Naive thymus-derived CD4-positive, alpha-beta T cell (primary cell): ENCODE measurements at regions not wholly inside any gene's neighbourhood (a gene's known extent, or its start where the extent isn't known, plus 50 kb on each side); places are given as distances from the start of the nearest gene placed in this dataset.

Experiments
- ATAC-seq: fragments of 150-1000 bp; cut with Tn5 transposase; 2 replicates; pipeline ENCODE4 v1.10.0; 2021; ENCODE audit warnings: mild to moderate bottlenecking, moderate library complexity
- CTCF ChIA-PET: fragments of 350-600 bp; sonication (Branson Sonifier 250); formaldehyde crosslinking; loops from one replicate; lab custom pipeline; 2021; ENCODE audit warnings: antibody characterized with exemption; lab: Charles Lee
- POLR2A ChIA-PET: fragments of 350-600 bp; sonication (Branson Sonifier 250); formaldehyde crosslinking; loops from one replicate; lab custom pipeline; 2021; ENCODE audit warnings: antibody characterized with exemption, inconsistent platforms; lab: Charles Lee
- DNase-seq, 9 donors: peaks; one replicate each; pipeline versions ENCODE4 v3.0.0 to v3.0.0-alpha.2; 2020 to 2022; ENCODE audit warnings: mixed read lengths in 1 of 9
- H3K27ac ChIP-seq: one replicate; pipeline ENCODE4 v1.7.0; 2013; ENCODE audit warnings: mild to moderate bottlenecking, low read depth, low read length, moderate library complexity
- H3K27me3 ChIP-seq, 2 donors: one replicate each; pipeline ENCODE4 v1.7.0; 2013; ENCODE audit warnings: low read length in 2 of 2, mild to moderate bottlenecking in 2 of 2, moderate library complexity in 2 of 2; ENCODE audit not compliant: control insufficient read depth in 2 of 2, insufficient read depth in 2 of 2
- H3K36me3 ChIP-seq, 3 experiments: 1 replicate in 2 of 3; 2 replicates in 1 of 3; pipeline ENCODE4 v1.7.0; 2013; ENCODE audit warnings: low read length in 3 of 3, mild to moderate bottlenecking in 3 of 3, moderate library complexity in 1 of 3; ENCODE audit not compliant: insufficient read depth in 3 of 3, control insufficient read depth in 2 of 3
- H3K4me1 ChIP-seq, 2 donors: one replicate each; pipeline ENCODE4 v1.7.0; 2013; ENCODE audit warnings: low read length in 2 of 2, mild to moderate bottlenecking in 2 of 2, moderate library complexity in 1 of 2; ENCODE audit not compliant: control insufficient read depth in 2 of 2, insufficient read depth in 2 of 2
- H3K4me3 ChIP-seq: 2 replicates; pipeline ENCODE4 v1.7.0; 2013; ENCODE audit warnings: mild to moderate bottlenecking, low read length
- H3K9me3 ChIP-seq, 3 experiments: 1 replicate in 2 of 3; 2 replicates in 1 of 3; pipeline ENCODE4 v1.7.0; 2013; ENCODE audit warnings: low read length in 3 of 3; ENCODE audit not compliant: control insufficient read depth in 2 of 3
- H3K27ac Mint-ChIP-seq, 9 donors: one replicate each; pipeline ENCODE4 v1.8.0; 2020 to 2022; ENCODE audit warnings: mixed read lengths in 9 of 9, mild to moderate bottlenecking in 8 of 9, moderate library complexity in 5 of 9, inconsistent platforms in 2 of 9
- H3K27me3 Mint-ChIP-seq, 5 donors: one replicate each; pipeline ENCODE4 v1.8.0; 2021 to 2022; ENCODE audit warnings: mixed read lengths in 5 of 5, mild to moderate bottlenecking in 1 of 5
- H3K36me3 Mint-ChIP-seq, 5 donors: one replicate each; pipeline ENCODE4 v1.8.0; 2020 to 2022; ENCODE audit warnings: mixed read lengths in 5 of 5, mild to moderate bottlenecking in 3 of 5, inconsistent platforms in 1 of 5
- H3K4me1 Mint-ChIP-seq, 7 donors: one replicate each; pipeline ENCODE4 v1.8.0; 2020 to 2022; ENCODE audit warnings: mixed read lengths in 7 of 7, mild to moderate bottlenecking in 3 of 7, inconsistent platforms in 1 of 7
- H3K4me3 Mint-ChIP-seq, 10 donors: one replicate each; pipeline ENCODE4 v1.8.0; 2020 to 2022; ENCODE audit warnings: mild to moderate bottlenecking in 10 of 10, mixed read lengths in 10 of 10, moderate library complexity in 6 of 10, inconsistent platforms in 2 of 10
- H3K9me3 Mint-ChIP-seq, 11 donors: one replicate each; pipeline ENCODE4 v1.8.0; 2020 to 2022; ENCODE audit warnings: mixed read lengths in 11 of 11, mild to moderate bottlenecking in 4 of 11, inconsistent platforms in 1 of 11, moderate library complexity in 1 of 11
- intact Hi-C, 2 donors: fragments of 100-400 bp; cut with micrococcal nuclease; formaldehyde crosslinking; loops; one replicate each; pipeline ENCODE4 v1.15.1; 2023

DNA sequence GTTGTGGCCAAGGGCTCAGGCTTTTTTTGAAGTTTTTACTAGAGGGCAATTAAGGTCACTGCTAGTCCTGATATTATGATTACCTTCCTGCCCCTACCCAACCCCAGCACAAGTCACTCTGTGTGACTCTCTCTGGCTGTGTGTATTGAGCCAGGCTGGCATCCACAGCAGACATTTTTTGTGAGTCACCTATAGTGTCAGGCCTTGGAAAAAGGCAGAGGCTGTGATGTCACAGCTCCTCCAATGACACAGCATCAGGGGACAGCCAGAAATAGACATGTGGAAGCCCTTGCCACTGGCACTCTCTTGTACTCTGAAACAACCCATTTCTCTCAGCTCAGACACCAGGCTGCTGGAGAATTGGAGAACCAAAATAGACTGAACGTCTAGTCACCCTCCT, 145.4 kb downstream of the NMUR2 start:
- Histone ChIP-seq H3K4me1 (no peaks in the 10 kb centered on the region), H3K9me3 (no peaks in the 10 kb centered on the region), H3K36me3 (no peaks in the 10 kb centered on the region), H3K27ac (no peak overlapping the region), H3K4me3 (no peak overlapping the region), H3K27me3 (no peaks in the 10 kb centered on the region)
- peaks cover 0 to 4% (median 0%) of the 10 kb centered on the region in 11 donors for H3K9me3 Mint-ChIP-seq
- DNase-seq, result no peak
- no peaks in the 10 kb centered on the region for H3K36me3 Mint-ChIP-seq
- intact Hi-C loops, result no loop called here
- no peak overlapping the region for H3K4me3 Mint-ChIP-seq
- H3K27ac Mint-ChIP-seq, result no peak overlapping the region
- ChIA-PET CTCF (no interaction called here), POLR2A (no interaction called here)
- peaks cover 0 to 17% (median 12%) of the 10 kb centered on the region in 5 donors for H3K27me3 Mint-ChIP-seq
- no peak for ATAC-seq
- H3K4me1 Mint-ChIP-seq, result peaks cover 0 to 3% (median 0%) of the 10 kb centered on the region in 7 donors

- H3K27ac ChIP-seq, result no peak overlapping the region
- peaks cover 0 to 22% (median 12%) of the 10 kb centered on the region in 5 donors for H3K27me3 Mint-ChIP-seq
- no peaks in the 10 kb centered on the region for H3K36me3 Mint-ChIP-seq
- ATAC-seq, result no peak
- no peaks in the 10 kb centered on the region for H3K9me3 ChIP-seq
- no peak overlapping the region for H3K4me3 Mint-ChIP-seq
- POLR2A ChIA-PET, result no interaction called here
- H3K4me3 ChIP-seq, result no peak overlapping the region
- no peak overlapping the region for H3K27ac Mint-ChIP-seq
- peaks cover 0 to 5% (median 2%) of the 10 kb centered on the region in 11 donors for H3K9me3 Mint-ChIP-seq
- intact Hi-C loops, result no loop called here
- no peak for DNase-seq
- no peaks in the 10 kb centered on the region for H3K27me3 ChIP-seq
- CTCF ChIA-PET, result no interaction called here
- H3K36me3 ChIP-seq, result no peaks in the 10 kb centered on the region
- no peaks in the 10 kb centered on the region for H3K4me1 ChIP-seq
- peaks cover 0 to 3% (median 0%) of the 10 kb centered on the region in 7 donors for H3K4me1 Mint-ChIP-seq
Measured at GRCh38 chr5:152256580-152256979, 148.5 kb downstream of the NMUR2 start.

- Mint-ChIP-seq H3K27me3 (peaks cover 0 to 22% (median 12%) of the 10 kb centered on the region in 5 donors), H3K36me3 (no peaks in the 10 kb centered on the region), H3K27ac (no peak overlapping the region), H3K4me1 (peaks cover 0 to 3% (median 0%) of the 10 kb centered on the region in 7 donors), H3K4me3 (no peak overlapping the region), H3K9me3 (peaks cover 0 to 5% (median 2%) of the 10 kb centered on the region in 11 donors)
- no peak overlapping the region for H3K4me3 ChIP-seq
- POLR2A ChIA-PET, result no interaction called here
- H3K9me3 ChIP-seq, result no peaks in the 10 kb centered on the region
- no peaks in the 10 kb centered on the region for H3K36me3 ChIP-seq
- intact Hi-C loops, result no loop called here
- no peaks in the 10 kb centered on the region for H3K4me1 ChIP-seq
- CTCF ChIA-PET, result no interaction called here
- no peak overlapping the region for H3K27ac ChIP-seq
- H3K27me3 ChIP-seq, result no peaks in the 10 kb centered on the region
- no peak for ATAC-seq
- DNase-seq, result no peak
Measured at GRCh38 chr5:152255411-152255810, 149.7 kb downstream of the NMUR2 start.

- no peaks in the 10 kb centered on the region for H3K4me1 Mint-ChIP-seq
- CTCF ChIA-PET, result no interaction called here
- H3K27me3 ChIP-seq, result no peaks in the 10 kb centered on the region
- H3K36me3 ChIP-seq, result no peaks in the 10 kb centered on the region
- H3K4me3 Mint-ChIP-seq, result no peak overlapping the region
- no peaks in the 10 kb centered on the region for H3K9me3 ChIP-seq
- ATAC-seq, result no peak
- H3K36me3 Mint-ChIP-seq, result no peaks in the 10 kb centered on the region
- no peaks in the 10 kb centered on the region for H3K4me1 ChIP-seq
- peaks cover 0 to 9% (median 0%) of the 10 kb centered on the region in 5 donors for H3K27me3 Mint-ChIP-seq
- POLR2A ChIA-PET, result no interaction called here
- H3K27ac ChIP-seq, result no peak overlapping the region
- intact Hi-C loops, result no loop called here
- no peak overlapping the region for H3K4me3 ChIP-seq
- DNase-seq, result no peak
- peaks cover 0 to 13% (median under 1%) of the 10 kb centered on the region in 11 donors for H3K9me3 Mint-ChIP-seq
- H3K27ac Mint-ChIP-seq, result no peak overlapping the region
Measured at GRCh38 chr5:152247850-152248385, 157.2 kb downstream of the NMUR2 start.

DNA sequence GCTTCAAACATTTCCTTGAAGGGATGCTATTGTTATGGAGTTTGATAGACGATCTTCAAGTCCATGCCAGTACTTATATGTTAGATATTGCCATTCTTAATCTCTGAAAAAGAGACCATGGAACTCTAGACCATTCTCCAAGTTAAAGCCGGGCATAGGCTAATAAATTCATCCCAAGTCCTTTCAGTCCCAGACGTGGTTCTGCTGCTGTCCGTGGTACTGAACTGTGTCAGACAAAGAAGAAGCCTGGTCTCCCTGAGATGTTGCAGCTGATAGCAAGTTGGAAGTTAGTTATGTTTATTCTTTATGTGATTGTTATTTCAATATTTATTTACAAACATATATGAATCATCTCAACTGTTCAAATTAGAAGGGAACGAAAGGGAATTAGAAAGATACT, 158.7 kb downstream of the NMUR2 start:
- no peaks in the 10 kb centered on the region for H3K27me3 ChIP-seq
- Mint-ChIP-seq H3K9me3 (peaks cover 0 to 13% (median 0%) of the 10 kb centered on the region in 11 donors), H3K36me3 (no peaks in the 10 kb centered on the region), H3K4me1 (no peaks in the 10 kb centered on the region), H3K27ac (no peak overlapping the region), H3K27me3 (peaks cover 0 to 9% (median 0%) of the 10 kb centered on the region in 5 donors), H3K4me3 (no peak overlapping the region)
- H3K36me3 ChIP-seq, result no peaks in the 10 kb centered on the region
- no peak for DNase-seq
- ChIA-PET CTCF (no interaction called here), POLR2A (interaction anchor here (0.5 kb wide), 1 partner anchor 796 kb away, joined by 3 read pairs; no protein-coding TSS in a partner anchor)
- H3K9me3 ChIP-seq, result no peaks in the 10 kb centered on the region
- no peak overlapping the region for H3K4me3 ChIP-seq
- intact Hi-C loops, result no loop called here
- ATAC-seq, result no peak
- H3K27ac ChIP-seq, result no peak overlapping the region
- H3K4me1 ChIP-seq, result no peaks in the 10 kb centered on the region

- no peak overlapping the region for H3K27ac Mint-ChIP-seq
- H3K4me1 ChIP-seq, result no peaks in the 10 kb centered on the region
- ATAC-seq (no peak), DNase-seq (no peak)
- peaks cover 0 to 24% (median 3%) of the 10 kb centered on the region in 11 donors for H3K9me3 Mint-ChIP-seq
- H3K27me3 Mint-ChIP-seq, result peaks cover 0 to 5% (median 0%) of the 10 kb centered on the region in 5 donors
- H3K36me3 ChIP-seq, result no peaks in the 10 kb centered on the region
- no peak overlapping the region for H3K27ac ChIP-seq
- no peaks in the 10 kb centered on the region for H3K4me1 Mint-ChIP-seq
- no peaks in the 10 kb centered on the region for H3K36me3 Mint-ChIP-seq
- POLR2A ChIA-PET, result no interaction called here
- H3K9me3 ChIP-seq, result no peaks in the 10 kb centered on the region
- no peak overlapping the region for H3K4me3 Mint-ChIP-seq
- H3K4me3 ChIP-seq, result no peak overlapping the region
- H3K27me3 ChIP-seq, result no peaks in the 10 kb centered on the region
- intact Hi-C loops, result no loop called here
- CTCF ChIA-PET, result no interaction called here
Measured at GRCh38 chr5:152237531-152237930, 167.5 kb downstream of the NMUR2 start.

GRCh38 chr5:152226191-152226590, 178.9 kb downstream of the NMUR2 start:
- ATAC-seq (no peak), DNase-seq (no peak)
- ChIA-PET CTCF (no interaction called here), POLR2A (no interaction called here)
- intact Hi-C loops, result no loop called here
- Mint-ChIP-seq H3K4me3 (no peak overlapping the region), H3K9me3 (peaks cover 0 to 6% (median 0%) of the 10 kb centered on the region in 11 donors), H3K36me3 (no peaks in the 10 kb centered on the region), H3K27me3 (peaks cover 0 to 12% (median 8%) of the 10 kb centered on the region in 5 donors), H3K4me1 (peaks cover 0 to 1% (median 0%) of the 10 kb centered on the region in 7 donors), H3K27ac (no peak overlapping the region)
- no peaks in the 10 kb centered on the region for H3K9me3 ChIP-seq
- no peak overlapping the region for H3K4me3 ChIP-seq
- no peaks in the 10 kb centered on the region for H3K36me3 ChIP-seq
- H3K27ac ChIP-seq, result no peak overlapping the region
- peaks cover 0 to 3% of the 10 kb centered on the region in 2 donors for H3K27me3 ChIP-seq
- no peaks in the 10 kb centered on the region for H3K4me1 ChIP-seq
